ENCODE measurements at regions not wholly inside any gene's neighbourhood (a gene's known extent, or its start where the extent isn't known, plus 50 kb on each side); places are given as distances from the start of the nearest gene placed in this dataset.

DNA sequence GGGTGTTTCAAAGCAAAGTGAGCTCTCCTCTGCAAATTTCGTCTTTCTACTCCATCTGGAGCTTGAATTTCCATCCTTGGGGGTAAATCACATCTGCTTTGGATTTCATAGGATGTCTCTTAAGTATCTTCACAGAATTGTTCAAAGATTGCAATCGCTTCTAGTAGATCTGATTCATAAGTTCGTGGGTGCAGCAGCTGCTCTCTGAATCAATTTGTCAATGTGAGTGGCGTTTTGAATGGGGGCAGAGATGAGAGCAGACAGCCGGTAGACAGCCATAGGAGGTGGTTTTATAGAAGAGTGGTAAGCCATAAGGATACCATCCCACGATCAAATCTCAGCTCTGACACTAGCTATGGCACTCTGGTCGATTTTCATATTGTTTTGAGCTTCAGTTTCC, 146.0 kb upstream of the RPH3A start:
- Histone ChIP-seq H3K18ac (ENCODE audit: low read depth in 1 of 2, low read length in 2 of 2) (no peak overlapping the region), H3K4me2 (ENCODE audit: low read length, poor library complexity, severe bottlenecking) (no peak overlapping the region), H3K23ac (ENCODE audit: low read length in 2 of 2) (no peak overlapping the region), H2AFZ (ENCODE audit: low read depth, low read length) (no peak overlapping the region), H3K4me3 (ENCODE audit: insufficient read depth in 1 of 2, low read depth in 1 of 2, low read length in 2 of 2) (no peak overlapping the region), H2AK5ac (ENCODE audit: low read length, severe bottlenecking) (no peak overlapping the region), H3K14ac (ENCODE audit: low read length in 2 of 2) (no peak overlapping the region), H2BK5ac (ENCODE audit: low read depth, low read length, poor library complexity, severe bottlenecking) (no peak overlapping the region), H2BK12ac (ENCODE audit: low read length in 2 of 2) (no peak overlapping the region), H3K36me3 (ENCODE audit: control insufficient read depth in 1 of 2, insufficient read depth in 2 of 2, low read depth in 1 of 2, low read length in 2 of 2) (no peaks in the 10 kb centered on the region), H3K79me1 (replicated peaks; ENCODE audit: low read length, poor library complexity, severe bottlenecking) (no peaks in the 10 kb centered on the region), H3K4me1 (ENCODE audit: control insufficient read depth, insufficient read depth, low read depth, low read length) (no peaks in the 10 kb centered on the region), H2BK120ac (ENCODE audit: low read depth, low read length) (no peak overlapping the region), H2BK15ac (ENCODE audit: low read depth, poor library complexity, severe bottlenecking) (no peak overlapping the region), H3K27me3 (ENCODE audit: control insufficient read depth in 1 of 2, insufficient read depth in 1 of 2, low read length in 2 of 2) (peaks cover 12 to 18% of the 10 kb centered on the region in 2 experiments), H4K91ac (ENCODE audit: low read length) (no peak overlapping the region), H3K4ac (ENCODE audit: low read depth in 1 of 2, low read length in 2 of 2) (no peak overlapping the region), H3K9ac (ENCODE audit: low read length) (no peak overlapping the region), H3K27ac (ENCODE audit: low read length, poor library complexity, severe bottlenecking) (no peak overlapping the region), H3K9me3 (ENCODE audit: control insufficient read depth, low read length) (peaks cover 4% of the 10 kb centered on the region), H4K8ac (ENCODE audit: low read length) (no peak overlapping the region)
- DNase-seq, result no peak
- 59% methylated on average over 6 of the region's 7 CpGs for WGBS

DNA sequence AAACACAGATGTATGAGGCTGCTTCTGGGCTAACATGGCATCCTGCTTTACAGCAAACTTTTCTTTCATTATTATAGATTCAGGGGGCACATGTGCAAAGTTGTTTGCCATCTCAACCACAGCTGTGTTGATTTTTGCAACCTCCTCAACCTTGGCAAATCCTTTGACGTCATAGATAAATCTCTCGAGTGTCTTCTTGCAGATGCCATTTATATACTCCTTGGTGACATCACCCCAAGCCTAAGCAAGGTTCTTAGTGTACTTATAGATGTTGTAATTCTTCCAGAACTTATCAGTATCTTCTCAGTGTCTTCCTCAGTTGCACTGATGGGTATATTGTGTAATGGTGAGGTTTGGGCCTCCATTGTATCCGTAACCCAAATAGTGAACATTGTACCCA, 135.4 kb upstream of the RPH3A start:
- Histone ChIP-seq H3K23ac (ENCODE audit: low read length in 2 of 2) (no peak overlapping the region), H4K91ac (ENCODE audit: low read length) (no peak overlapping the region), H3K18ac (ENCODE audit: low read depth in 1 of 2, low read length in 2 of 2) (no peak overlapping the region), H3K9ac (ENCODE audit: low read length) (no peak overlapping the region), H3K27ac (ENCODE audit: low read length, poor library complexity, severe bottlenecking) (no peak overlapping the region), H3K27me3 (ENCODE audit: control insufficient read depth in 1 of 2, insufficient read depth in 1 of 2, low read length in 2 of 2) (peaks cover 0 to 3% of the 10 kb centered on the region in 2 experiments), H4K8ac (ENCODE audit: low read length) (no peak overlapping the region), H2BK5ac (ENCODE audit: low read depth, low read length, poor library complexity, severe bottlenecking) (no peak overlapping the region), H3K9me3 (ENCODE audit: control insufficient read depth, low read length) (no peaks in the 10 kb centered on the region), H2AFZ (ENCODE audit: low read depth, low read length) (no peak overlapping the region), H3K79me1 (replicated peaks; ENCODE audit: low read length, poor library complexity, severe bottlenecking) (no peaks in the 10 kb centered on the region), H3K36me3 (ENCODE audit: control insufficient read depth in 1 of 2, insufficient read depth in 2 of 2, low read depth in 1 of 2, low read length in 2 of 2) (no peaks in the 10 kb centered on the region), H3K14ac (ENCODE audit: low read length in 2 of 2) (no peak overlapping the region), H3K4me1 (ENCODE audit: control insufficient read depth, insufficient read depth, low read depth, low read length) (no peaks in the 10 kb centered on the region), H2AK5ac (ENCODE audit: low read length, severe bottlenecking) (no peak overlapping the region), H2BK120ac (ENCODE audit: low read depth, low read length) (no peak overlapping the region), H2BK15ac (ENCODE audit: low read depth, poor library complexity, severe bottlenecking) (no peak overlapping the region), H3K4me3 (ENCODE audit: insufficient read depth in 1 of 2, low read depth in 1 of 2, low read length in 2 of 2) (no peak overlapping the region), H2BK12ac (ENCODE audit: low read length in 2 of 2) (no peak overlapping the region), H3K4ac (ENCODE audit: low read depth in 1 of 2, low read length in 2 of 2) (no peak overlapping the region), H3K4me2 (ENCODE audit: low read length, poor library complexity, severe bottlenecking) (no peak overlapping the region)
- WGBS, result 83% methylated on average over 2 of the region's 3 CpGs
- no peak for DNase-seq

DNA sequence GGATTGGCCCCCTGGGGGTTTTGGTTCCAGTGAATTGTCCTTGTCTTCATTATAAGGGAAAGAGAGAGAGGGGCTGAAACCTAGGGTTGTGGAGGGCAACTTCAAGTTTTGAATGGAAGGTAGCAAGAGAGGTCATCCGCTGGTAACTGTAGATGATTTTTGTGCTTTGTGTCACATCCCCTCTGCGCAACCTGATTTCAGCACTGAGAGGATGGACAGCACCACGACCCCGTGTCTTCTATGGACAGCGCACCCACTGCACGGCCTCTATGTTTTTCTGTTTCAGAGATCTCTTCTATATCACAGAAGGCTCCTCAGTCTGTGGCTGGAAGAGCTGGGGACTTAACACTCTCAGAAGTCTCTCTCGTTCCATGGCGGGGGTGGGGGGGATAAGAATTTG, 127.0 kb upstream of the RPH3A start:
- Histone ChIP-seq H3K4ac (ENCODE audit: low read depth in 1 of 2, low read length in 2 of 2) (no peak overlapping the region), H2AK5ac (ENCODE audit: low read length, severe bottlenecking) (no peak overlapping the region), H3K9ac (ENCODE audit: low read length) (no peak overlapping the region), H3K4me2 (ENCODE audit: low read length, poor library complexity, severe bottlenecking) (no peak overlapping the region), H4K8ac (ENCODE audit: low read length) (no peak overlapping the region), H3K4me3 (ENCODE audit: insufficient read depth in 1 of 2, low read depth in 1 of 2, low read length in 2 of 2) (no peak overlapping the region), H3K79me1 (replicated peaks; ENCODE audit: low read length, poor library complexity, severe bottlenecking) (no peaks in the 10 kb centered on the region), H3K27ac (ENCODE audit: low read length, poor library complexity, severe bottlenecking) (no peak overlapping the region), H3K4me1 (ENCODE audit: control insufficient read depth, insufficient read depth, low read depth, low read length) (no peaks in the 10 kb centered on the region), H3K27me3 (ENCODE audit: control insufficient read depth in 1 of 2, insufficient read depth in 1 of 2, low read length in 2 of 2) (peaks cover 0 to 10% of the 10 kb centered on the region in 2 experiments), H4K91ac (ENCODE audit: low read length) (no peak overlapping the region), H3K36me3 (ENCODE audit: control insufficient read depth in 1 of 2, insufficient read depth in 2 of 2, low read depth in 1 of 2, low read length in 2 of 2) (no peaks in the 10 kb centered on the region), H3K23ac (ENCODE audit: low read length in 2 of 2) (no peak overlapping the region), H3K9me3 (ENCODE audit: control insufficient read depth, low read length) (no peaks in the 10 kb centered on the region), H2BK5ac (ENCODE audit: low read depth, low read length, poor library complexity, severe bottlenecking) (no peak overlapping the region), H2BK15ac (ENCODE audit: low read depth, poor library complexity, severe bottlenecking) (no peak overlapping the region), H3K14ac (ENCODE audit: low read length in 2 of 2) (no peak overlapping the region), H2AFZ (ENCODE audit: low read depth, low read length) (no peak overlapping the region), H2BK12ac (ENCODE audit: low read length in 2 of 2) (no peak overlapping the region), H2BK120ac (ENCODE audit: low read depth, low read length) (no peak overlapping the region), H3K18ac (ENCODE audit: low read depth in 1 of 2, low read length in 2 of 2) (no peak overlapping the region)
- 36% methylated on average over 7 of the region's 8 CpGs for WGBS
- DNase-seq, result no peak

GRCh38 chr12:112665958-112666357, 125.6 kb upstream of the RPH3A start:
- H3K14ac ChIP-seq (ENCODE audit: low read length in 2 of 2), result no peak overlapping the region
- H3K36me3 ChIP-seq (ENCODE audit: control insufficient read depth in 1 of 2, insufficient read depth in 2 of 2, low read depth in 1 of 2, low read length in 2 of 2), result no peaks in the 10 kb centered on the region
- H3K9ac ChIP-seq (ENCODE audit: low read length), result no peak overlapping the region
- no peaks in the 10 kb centered on the region for H3K9me3 ChIP-seq (ENCODE audit: control insufficient read depth, low read length)
- no peak overlapping the region for H3K4me2 ChIP-seq (ENCODE audit: low read length, poor library complexity, severe bottlenecking)
- H3K4me1 ChIP-seq (ENCODE audit: control insufficient read depth, insufficient read depth, low read depth, low read length), result no peaks in the 10 kb centered on the region
- H3K27ac ChIP-seq (ENCODE audit: low read length, poor library complexity, severe bottlenecking), result no peak overlapping the region
- WGBS, result 52% methylated on average over 2 of the region's 2 CpGs
- H3K18ac ChIP-seq (ENCODE audit: low read depth in 1 of 2, low read length in 2 of 2), result no peak overlapping the region
- no peak overlapping the region for H2BK15ac ChIP-seq (ENCODE audit: low read depth, poor library complexity, severe bottlenecking)
- H4K91ac ChIP-seq (ENCODE audit: low read length), result no peak overlapping the region
- H2AK5ac ChIP-seq (ENCODE audit: low read length, severe bottlenecking), result no peak overlapping the region
- H2BK12ac ChIP-seq (ENCODE audit: low read length in 2 of 2), result no peak overlapping the region
- no peaks in the 10 kb centered on the region for H3K79me1 ChIP-seq (replicated peaks; ENCODE audit: low read length, poor library complexity, severe bottlenecking)
- no peak overlapping the region for H3K23ac ChIP-seq (ENCODE audit: low read length in 2 of 2)
- H3K4me3 ChIP-seq (ENCODE audit: insufficient read depth in 1 of 2, low read depth in 1 of 2, low read length in 2 of 2), result no peak overlapping the region
- no peak overlapping the region for H2BK120ac ChIP-seq (ENCODE audit: low read depth, low read length)
- no peak overlapping the region for H3K4ac ChIP-seq (ENCODE audit: low read depth in 1 of 2, low read length in 2 of 2)
- H2BK5ac ChIP-seq (ENCODE audit: low read depth, low read length, poor library complexity, severe bottlenecking), result no peak overlapping the region
- no peak for DNase-seq
- no peak overlapping the region for H4K8ac ChIP-seq (ENCODE audit: low read length)
- H2AFZ ChIP-seq (ENCODE audit: low read depth, low read length), result no peak overlapping the region
- peaks cover 0 to 12% of the 10 kb centered on the region in 2 experiments for H3K27me3 ChIP-seq (ENCODE audit: control insufficient read depth in 1 of 2, insufficient read depth in 1 of 2, low read length in 2 of 2)

Measured in mesenchymal stem cell (in vitro differentiated cells and primary cell).